GM10248 (cell line): ENCODE measurements at regions not wholly inside any gene's neighbourhood (a gene's known extent, or its start where the extent isn't known, plus 50 kb on each side); places are given as distances from the start of the nearest gene placed in this dataset.

Source experiments
- CTCF ChIA-PET: fragments of 300-600 bp; sonication (Branson Sonifier 250); formaldehyde crosslinking; extraction: SDS; loops from one replicate; lab custom pipeline; 2021; ENCODE audit warnings: antibody characterized with exemption; lab: Yijun Ruan, JAX
- POLR2A ChIA-PET: fragments of 350-650 bp; sonication (Branson Sonifier 250); formaldehyde crosslinking; extraction: SDS; loops from one replicate; lab custom pipeline; 2020; ENCODE audit warnings: antibody characterized with exemption; lab: Yijun Ruan, JAX
- DNase-seq: peaks from one replicate; pipeline ENCODE4 v3.0.0; 2012; ENCODE audit errors: extremely low spot score
- TF ChIP-seq, protein P1 (sequence below): IDR thresholded peaks from 2 replicates; pipeline ENCODE4 v1.5.1; 2012; ENCODE audit warnings: mild to moderate bottlenecking, low read depth; ENCODE audit errors: extremely low read depth, missing control alignments, control extremely low read depth

DNA sequence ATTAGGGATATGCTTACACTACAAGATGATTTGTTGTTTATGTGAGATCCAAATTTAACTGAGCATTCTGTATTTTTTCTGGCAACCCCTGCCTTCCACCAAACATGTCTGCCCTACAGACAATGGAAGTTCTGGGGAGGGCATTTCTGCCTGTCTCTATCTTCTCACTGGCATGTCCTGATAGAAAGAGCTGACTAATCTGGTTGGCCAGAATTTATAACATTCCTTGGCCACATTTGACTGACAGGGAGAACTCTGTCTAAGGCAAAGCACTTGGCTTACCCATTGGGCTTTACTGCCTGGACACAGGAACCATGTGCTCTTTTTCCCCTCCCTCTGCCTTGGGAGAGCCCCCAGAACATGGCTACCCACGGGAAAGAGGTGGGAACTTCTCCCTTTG lies 70.6 kb upstream of the TMEM178A start:
- ChIA-PET CTCF (interaction anchor here (0.9 to 1.3 kb wide), 2 partner anchors 10 to 36 kb away, joined by 3 read pairs; no protein-coding TSS in a partner anchor), POLR2A (no interaction called here)
- no peak for DNase-seq
- TF ChIP-seq, protein P1, sequence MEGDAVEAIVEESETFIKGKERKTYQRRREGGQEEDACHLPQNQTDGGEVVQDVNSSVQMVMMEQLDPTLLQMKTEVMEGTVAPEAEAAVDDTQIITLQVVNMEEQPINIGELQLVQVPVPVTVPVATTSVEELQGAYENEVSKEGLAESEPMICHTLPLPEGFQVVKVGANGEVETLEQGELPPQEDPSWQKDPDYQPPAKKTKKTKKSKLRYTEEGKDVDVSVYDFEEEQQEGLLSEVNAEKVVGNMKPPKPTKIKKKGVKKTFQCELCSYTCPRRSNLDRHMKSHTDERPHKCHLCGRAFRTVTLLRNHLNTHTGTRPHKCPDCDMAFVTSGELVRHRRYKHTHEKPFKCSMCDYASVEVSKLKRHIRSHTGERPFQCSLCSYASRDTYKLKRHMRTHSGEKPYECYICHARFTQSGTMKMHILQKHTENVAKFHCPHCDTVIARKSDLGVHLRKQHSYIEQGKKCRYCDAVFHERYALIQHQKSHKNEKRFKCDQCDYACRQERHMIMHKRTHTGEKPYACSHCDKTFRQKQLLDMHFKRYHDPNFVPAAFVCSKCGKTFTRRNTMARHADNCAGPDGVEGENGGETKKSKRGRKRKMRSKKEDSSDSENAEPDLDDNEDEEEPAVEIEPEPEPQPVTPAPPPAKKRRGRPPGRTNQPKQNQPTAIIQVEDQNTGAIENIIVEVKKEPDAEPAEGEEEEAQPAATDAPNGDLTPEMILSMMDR = no peak

DNA sequence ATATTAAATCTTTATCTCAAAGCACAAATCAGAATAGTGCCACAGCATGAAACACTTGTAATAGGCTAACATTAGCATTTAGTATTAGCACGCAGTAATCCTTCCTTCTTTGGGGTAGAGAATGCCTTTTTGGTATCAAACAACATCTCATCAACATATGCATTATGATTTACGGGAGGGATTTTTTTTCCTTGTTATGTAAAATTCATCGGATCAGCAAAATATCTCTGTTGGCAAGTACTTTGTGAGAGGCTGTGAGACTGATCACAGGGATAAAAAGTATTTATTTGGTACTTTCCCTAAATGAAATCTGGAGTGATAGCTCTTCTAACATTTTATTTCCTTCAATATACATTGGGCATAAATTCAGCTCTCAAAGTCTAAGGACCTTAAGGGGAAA lies 68.4 kb upstream of the TMEM178A start:
- DNase-seq = no peak
- TF ChIP-seq, protein P1 = no peak
- ChIA-PET CTCF (interaction anchor here (1.2 to 1.4 kb wide), 2 partner anchors 11 to 21 kb away, joined by 3 read pairs; no protein-coding TSS in a partner anchor), POLR2A (no interaction called here)

DNA sequence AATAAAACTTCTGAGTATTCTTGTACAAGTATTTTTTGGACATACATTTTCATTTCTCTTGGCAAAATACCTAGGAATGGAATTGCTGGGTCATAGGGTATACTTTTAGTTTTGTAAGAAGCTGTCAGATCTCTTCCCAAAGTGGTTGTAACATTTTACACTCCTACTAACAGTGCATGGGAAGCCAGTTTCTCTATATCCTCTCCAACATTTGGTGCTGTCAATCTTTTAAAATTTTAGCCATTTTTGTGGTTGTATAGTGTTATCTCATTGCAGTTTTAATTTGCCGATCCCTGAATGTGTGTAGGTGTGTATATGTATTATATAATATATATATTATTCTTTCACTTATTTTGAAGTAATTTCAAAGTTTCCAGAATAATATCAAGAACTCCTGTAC lies 63.1 kb upstream of the TMEM178A start:
- DNase-seq = no peak
- ChIA-PET CTCF (interaction anchor here (1.0 kb wide), 1 partner anchor 9 kb away, joined by 3 read pairs; no protein-coding TSS in a partner anchor), POLR2A (no interaction called here)
- TF ChIP-seq, protein P1 = no peak

GRCh38 chr2:39603436-39603835 lies 62.3 kb upstream of the TMEM178A start:
- CTCF ChIA-PET = interaction anchor here (1.0 kb wide), 1 partner anchor 10 kb away, joined by 3 read pairs; no protein-coding TSS in a partner anchor
- TF ChIP-seq, protein P1 = no peak
- POLR2A ChIA-PET = no interaction called here
- DNase-seq = no peak

DNA sequence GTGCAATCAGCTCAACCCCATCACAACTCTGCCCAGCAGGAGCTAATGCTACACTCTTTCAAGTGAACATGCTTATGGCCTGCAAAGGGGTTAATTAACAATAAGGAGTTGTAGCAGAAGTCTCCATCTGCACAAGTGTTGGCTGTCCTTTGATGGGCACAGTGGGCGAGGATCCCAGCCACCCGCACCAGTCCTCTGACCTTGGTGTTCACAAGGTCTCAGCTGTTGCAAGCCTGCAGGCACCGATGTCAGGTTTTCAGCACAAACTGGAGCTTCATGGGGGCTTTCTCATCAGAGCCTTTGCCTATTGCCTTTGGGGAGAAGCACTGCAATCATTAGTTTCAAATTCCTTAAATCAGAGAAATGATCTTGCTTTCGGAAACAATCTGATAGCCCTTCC lies 60.9 kb upstream of the TMEM178A start:
- ChIA-PET CTCF (interaction anchor here (0.6 to 1.4 kb wide), 4 partner anchors 9 to 40 kb away, joined by 3 read pairs; no protein-coding TSS in a partner anchor), POLR2A (no interaction called here)
- no peak for DNase-seq
- TF ChIP-seq, protein P1 = no peak

GRCh38 chr2:39606585-39606984 lies 59.1 kb upstream of the TMEM178A start:
- ChIA-PET CTCF (interaction anchor here (1.2 to 1.9 kb wide), 3 partner anchors 13 to 27 kb away, joined by 3 to 4 read pairs (median 3); no protein-coding TSS in a partner anchor), POLR2A (no interaction called here)
- TF ChIP-seq, protein P1 = no peak
- DNase-seq = no peak
